ENCODE measurements at regions not wholly inside any gene's neighbourhood (a gene's known extent, or its start where the extent isn't known, plus 50 kb on each side); places are given as distances from the start of the nearest gene placed in this dataset.

- Histone ChIP-seq H3K27me3 (ENCODE audit: insufficient read depth, low read length) (peaks cover 3% of the 10 kb centered on the region), H2AFZ (ENCODE audit: low read depth, low read length) (no peak overlapping the region), H3K36me3 (ENCODE audit: insufficient read depth, low read length) (no peaks in the 10 kb centered on the region), H3K4me1 (ENCODE audit: insufficient read depth, low read length) (no peaks in the 10 kb centered on the region), H3K9me3 (ENCODE audit: low read length) (no peaks in the 10 kb centered on the region), H3K4me3 (ENCODE audit: low read length) (no peak overlapping the region)
Measured at GRCh38 chr20:50298554-50299324, 108.1 kb downstream of the CEBPB start.

DNA sequence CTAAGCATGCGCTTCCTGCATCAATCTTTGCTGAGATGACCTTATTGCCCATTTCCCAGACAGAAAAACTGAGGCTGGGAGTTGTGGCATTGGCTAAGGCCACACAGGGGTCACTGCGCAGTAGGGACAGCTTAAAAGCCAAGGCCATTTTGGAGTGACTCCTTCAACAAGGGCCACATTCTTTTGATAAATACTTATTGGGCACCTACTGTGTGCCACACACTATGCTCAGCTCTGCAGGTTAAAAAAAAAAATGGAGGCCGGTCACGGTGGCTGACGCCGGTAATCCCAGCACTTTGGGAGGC lies 108.6 kb downstream of the CEBPB start:
- H3K9me3 ChIP-seq (ENCODE audit: low read length), result no peaks in the 10 kb centered on the region
- no peaks in the 10 kb centered on the region for H3K36me3 ChIP-seq (ENCODE audit: insufficient read depth, low read length)
- H2AFZ ChIP-seq (ENCODE audit: low read depth, low read length), result no peak overlapping the region
- no peak overlapping the region for H3K4me3 ChIP-seq (ENCODE audit: low read length)
- H3K4me1 ChIP-seq (ENCODE audit: insufficient read depth, low read length), result no peaks in the 10 kb centered on the region
- H3K27me3 ChIP-seq (ENCODE audit: insufficient read depth, low read length), result peaks cover 3% of the 10 kb centered on the region

DNA sequence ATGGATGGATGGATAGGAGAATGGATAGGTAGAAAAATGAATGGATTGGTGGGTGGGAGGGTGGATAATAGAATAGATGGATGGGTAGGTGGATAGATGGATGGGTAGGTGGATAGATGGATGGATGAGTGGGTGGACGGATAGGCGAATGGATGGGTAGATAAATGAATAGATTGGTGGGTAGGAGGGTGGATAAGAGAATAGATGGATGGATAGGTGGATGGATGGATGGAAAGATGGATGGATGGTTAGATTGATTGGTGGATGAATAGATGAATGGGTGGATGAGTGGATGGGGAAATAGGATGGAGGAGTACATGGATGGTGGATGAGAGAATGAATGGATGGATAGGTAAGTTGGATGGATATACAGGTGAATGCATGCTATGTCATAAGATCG lies 110.5 kb downstream of the CEBPB start:
- Histone ChIP-seq H3K4me3 (ENCODE audit: low read length) (no peak overlapping the region), H3K36me3 (ENCODE audit: insufficient read depth, low read length) (no peaks in the 10 kb centered on the region), H3K4me1 (ENCODE audit: insufficient read depth, low read length) (no peaks in the 10 kb centered on the region), H2AFZ (ENCODE audit: low read depth, low read length) (no peak overlapping the region), H3K9me3 (ENCODE audit: low read length) (no peaks in the 10 kb centered on the region), H3K27me3 (ENCODE audit: insufficient read depth, low read length) (peaks cover 3% of the 10 kb centered on the region)

DNA sequence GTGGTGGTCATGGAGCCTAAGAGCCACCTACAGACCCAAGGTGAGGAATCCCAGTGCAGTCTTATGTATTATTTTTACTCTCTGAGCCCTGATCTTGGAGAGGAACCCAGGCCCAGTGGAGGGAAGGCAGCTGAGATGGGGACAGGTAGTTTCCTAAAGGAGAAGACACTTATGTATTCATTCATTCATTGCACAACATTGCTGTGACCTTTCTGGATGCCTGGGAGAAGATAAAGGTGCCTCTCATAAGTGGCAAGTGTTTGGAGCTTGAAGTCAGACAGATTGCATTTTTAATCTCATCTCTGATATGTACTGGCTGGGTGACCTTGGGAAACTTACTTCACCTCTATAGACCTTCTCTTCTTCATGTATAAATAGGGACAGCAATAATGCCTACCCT lies 111.1 kb downstream of the CEBPB start:
- no peaks in the 10 kb centered on the region for H3K4me1 ChIP-seq (ENCODE audit: insufficient read depth, low read length)
- H3K36me3 ChIP-seq (ENCODE audit: insufficient read depth, low read length), result no peaks in the 10 kb centered on the region
- H2AFZ ChIP-seq (ENCODE audit: low read depth, low read length), result no peak overlapping the region
- H3K4me3 ChIP-seq (ENCODE audit: low read length), result no peak overlapping the region
- no peaks in the 10 kb centered on the region for H3K9me3 ChIP-seq (ENCODE audit: low read length)
- no peaks in the 10 kb centered on the region for H3K27me3 ChIP-seq (ENCODE audit: insufficient read depth, low read length)

- Histone ChIP-seq H2AFZ (ENCODE audit: low read depth, low read length) (no peak overlapping the region), H3K27me3 (ENCODE audit: insufficient read depth, low read length) (no peaks in the 10 kb centered on the region), H3K4me3 (ENCODE audit: low read length) (no peak overlapping the region), H3K9me3 (ENCODE audit: low read length) (no peaks in the 10 kb centered on the region), H3K36me3 (ENCODE audit: insufficient read depth, low read length) (no peaks in the 10 kb centered on the region), H3K4me1 (ENCODE audit: insufficient read depth, low read length) (no peaks in the 10 kb centered on the region)
Measured at GRCh38 chr20:50302341-50303057, 111.9 kb downstream of the CEBPB start.

- no peak overlapping the region for H3K4me3 ChIP-seq (ENCODE audit: low read length)
Measured at GRCh38 chr20:50303573-50304500, 113.2 kb downstream of the CEBPB start.

DNA sequence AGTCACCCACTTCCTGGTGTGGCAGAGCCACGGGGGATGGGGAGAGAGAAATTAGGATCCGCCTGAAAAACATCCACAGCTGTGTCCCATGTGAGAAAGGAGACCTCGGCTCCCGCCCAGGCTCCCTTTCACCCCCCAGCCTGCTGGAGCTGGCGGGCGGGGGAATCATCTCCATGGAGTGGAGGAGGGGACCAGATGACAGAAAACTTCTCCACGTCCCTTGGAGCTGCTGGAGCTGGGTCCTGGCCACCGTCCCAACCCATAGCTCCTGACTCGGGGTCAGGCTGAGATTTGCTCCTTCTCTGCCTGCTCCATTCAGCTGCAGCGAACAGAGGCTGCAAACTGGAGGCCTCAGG lies 113.8 kb downstream of the CEBPB start:
- no peaks in the 10 kb centered on the region for H3K36me3 ChIP-seq (ENCODE audit: insufficient read depth, low read length)
- no peak overlapping the region for H3K4me3 ChIP-seq (ENCODE audit: low read length)
- H3K4me1 ChIP-seq (ENCODE audit: insufficient read depth, low read length), result peaks cover 2% of the 10 kb centered on the region
- H3K9me3 ChIP-seq (ENCODE audit: low read length), result no peaks in the 10 kb centered on the region
- no peaks in the 10 kb centered on the region for H3K27me3 ChIP-seq (ENCODE audit: insufficient read depth, low read length)
- no peak overlapping the region for H2AFZ ChIP-seq (ENCODE audit: low read depth, low read length)

More at GRCh38 chr20:50303573-50304500, 113.2 kb downstream of the CEBPB start:
- H2AFZ ChIP-seq (ENCODE audit: low read depth, low read length), result no peak overlapping the region
- no peaks in the 10 kb centered on the region for H3K36me3 ChIP-seq (ENCODE audit: insufficient read depth, low read length)
- peaks cover 2% of the 10 kb centered on the region for H3K4me1 ChIP-seq (ENCODE audit: insufficient read depth, low read length)
- no peaks in the 10 kb centered on the region for H3K9me3 ChIP-seq (ENCODE audit: low read length)
- H3K27me3 ChIP-seq (ENCODE audit: insufficient read depth, low read length), result no peaks in the 10 kb centered on the region

GRCh38 chr20:50304923-50305635 lies 114.4 kb downstream of the CEBPB start:
- H3K36me3 ChIP-seq (ENCODE audit: insufficient read depth, low read length), result no peaks in the 10 kb centered on the region
- H3K27me3 ChIP-seq (ENCODE audit: insufficient read depth, low read length), result no peaks in the 10 kb centered on the region
- no peak overlapping the region for H2AFZ ChIP-seq (ENCODE audit: low read depth, low read length)
- no peaks in the 10 kb centered on the region for H3K9me3 ChIP-seq (ENCODE audit: low read length)
- no peak overlapping the region for H3K4me3 ChIP-seq (ENCODE audit: low read length)
- peaks cover 2% of the 10 kb centered on the region for H3K4me1 ChIP-seq (ENCODE audit: insufficient read depth, low read length)

- Histone ChIP-seq H2AFZ (ENCODE audit: low read depth, low read length) (no peak overlapping the region), H3K4me3 (ENCODE audit: low read length) (no peak overlapping the region), H3K9me3 (ENCODE audit: low read length) (no peaks in the 10 kb centered on the region), H3K27me3 (ENCODE audit: insufficient read depth, low read length) (no peaks in the 10 kb centered on the region), H3K4me1 (ENCODE audit: insufficient read depth, low read length) (peaks cover 2% of the 10 kb centered on the region), H3K36me3 (ENCODE audit: insufficient read depth, low read length) (no peaks in the 10 kb centered on the region)
Measured at GRCh38 chr20:50305636-50306477, 115.2 kb downstream of the CEBPB start.

GRCh38 chr20:50306478-50307423 lies 116.1 kb downstream of the CEBPB start:
- Histone ChIP-seq H3K4me1 (ENCODE audit: insufficient read depth, low read length) (peaks cover 2% of the 10 kb centered on the region), H3K9me3 (ENCODE audit: low read length) (no peaks in the 10 kb centered on the region), H3K27me3 (ENCODE audit: insufficient read depth, low read length) (no peaks in the 10 kb centered on the region), H2AFZ (ENCODE audit: low read depth, low read length) (no peak overlapping the region), H3K4me3 (ENCODE audit: low read length) (no peak overlapping the region), H3K36me3 (ENCODE audit: insufficient read depth, low read length) (no peaks in the 10 kb centered on the region)

- Histone ChIP-seq H3K27me3 (ENCODE audit: insufficient read depth, low read length) (no peaks in the 10 kb centered on the region), H2AFZ (ENCODE audit: low read depth, low read length) (no peak overlapping the region), H3K4me1 (ENCODE audit: insufficient read depth, low read length) (peaks cover 2% of the 10 kb centered on the region), H3K4me3 (ENCODE audit: low read length) (no peak overlapping the region), H3K9me3 (ENCODE audit: low read length) (no peaks in the 10 kb centered on the region), H3K36me3 (ENCODE audit: insufficient read depth, low read length) (no peaks in the 10 kb centered on the region)
Measured at GRCh38 chr20:50308166-50308512, 117.5 kb downstream of the CEBPB start.

Data from neuron (in vitro differentiated cells).